ENCODE measurements at regions not wholly inside any gene's neighbourhood (a gene's known extent, or its start where the extent isn't known, plus 50 kb on each side); places are given as distances from the start of the nearest gene placed in this dataset.

- ATAC-seq: peak; percentile 74 to 89 (median 83)
- intact Hi-C loops (cut with DNase I): loop anchor here (5.0 to 10.0 kb wide), 2 partner anchors 230 to 233 kb away; no protein-coding TSS in a partner anchor
- DNase-seq: peak; percentile 70
- H3K9me3 ChIP-seq: no peaks in the 10 kb centered on the region
- TF ChIP-seq CTCF (IDR thresholded peaks at IDR 0.05): peak; percentile 91 to 100 (median 100)
- TF ChIP-seq POLR2A (IDR thresholded peaks at IDR 0.05): no peak
- H3K27ac ChIP-seq: no peak overlapping the region
- no peaks in the 10 kb centered on the region for H3K36me3 ChIP-seq
- WGBS (ENCODE audit: insufficient coverage, low coverage, low lambda C conversion rate, missing lambda C conversion rate): 24% methylated on average over 10 of the region's 13 CpGs
- H3K27me3 ChIP-seq: no peaks in the 10 kb centered on the region
- no peak overlapping the region for H3K4me3 ChIP-seq
- H3K4me1 ChIP-seq: peaks cover 0 to 4% (median 0%) of the 10 kb centered on the region in 4 donors
These were observed 477.6 kb downstream of the NPHP4 start for GRCh38 chr1:5514527-5515183.

DNA sequence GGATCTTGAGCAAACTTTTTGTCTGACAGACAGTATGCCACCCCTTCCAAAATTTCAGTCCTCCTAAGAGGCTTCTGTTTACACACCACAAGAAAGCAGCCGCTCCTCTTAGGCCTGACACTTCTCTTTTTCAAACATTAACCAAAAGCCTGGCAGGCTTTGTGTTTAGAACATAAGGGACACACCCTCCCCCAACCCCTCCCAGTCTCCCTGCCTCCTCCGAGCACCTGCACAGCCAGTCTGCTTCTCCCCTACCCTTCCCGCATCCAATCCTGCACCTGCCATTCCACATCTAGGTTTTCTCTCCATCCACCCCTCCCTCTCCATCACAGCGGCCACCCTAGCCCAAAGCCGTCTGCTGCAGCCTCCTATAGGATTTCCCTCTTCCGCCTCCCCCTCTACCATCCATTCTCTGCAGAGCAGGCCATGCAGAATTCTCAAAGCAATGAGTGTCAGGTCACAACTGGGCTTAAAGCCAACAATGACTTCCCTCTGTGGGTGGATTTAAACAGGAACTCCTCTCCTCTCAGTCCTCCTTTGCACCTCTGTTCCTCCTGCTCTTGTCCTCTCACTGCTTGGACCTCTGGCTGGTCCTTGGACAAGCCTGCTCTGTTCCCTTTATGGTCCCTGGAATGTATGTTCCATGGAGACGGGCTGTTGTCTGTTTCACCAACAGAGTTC lies 478.2 kb downstream of the NPHP4 start:
- H3K27me3 ChIP-seq: no peaks in the 10 kb centered on the region
- TF ChIP-seq CTCF (IDR thresholded peaks at IDR 0.05) (no peak), POLR2A (IDR thresholded peaks at IDR 0.05) (no peak)
- DNase-seq: no peak
- WGBS (ENCODE audit: insufficient coverage, low coverage, low lambda C conversion rate, missing lambda C conversion rate): 26% methylated on average over 7 of the region's 7 CpGs
- no peak overlapping the region for H3K27ac ChIP-seq
- intact Hi-C loops (cut with DNase I): loop anchor here (5.0 to 10.0 kb wide), 2 partner anchors 231 to 233 kb away; no protein-coding TSS in a partner anchor
- ATAC-seq: peak in 1 of 4 donors; percentile 51
- H3K4me1 ChIP-seq: peaks cover 0 to 4% (median 0%) of the 10 kb centered on the region in 4 donors
- H3K36me3 ChIP-seq: no peaks in the 10 kb centered on the region
- no peaks in the 10 kb centered on the region for H3K9me3 ChIP-seq
- no peak overlapping the region for H3K4me3 ChIP-seq

GRCh38 chr1:5513179-5513578 lies 479.0 kb downstream of the NPHP4 start:
- 63% methylated on average over 2 of the region's 9 CpGs for WGBS (ENCODE audit: insufficient coverage, low coverage, low lambda C conversion rate, missing lambda C conversion rate)
- H3K9me3 ChIP-seq: no peaks in the 10 kb centered on the region
- intact Hi-C loops (cut with DNase I): loop anchor here (5.0 to 10.0 kb wide), 2 partner anchors 232 to 234 kb away; no protein-coding TSS in a partner anchor
- DNase-seq (no peak), ATAC-seq (no peak)
- H3K27me3 ChIP-seq: no peaks in the 10 kb centered on the region
- H3K36me3 ChIP-seq: no peaks in the 10 kb centered on the region
- H3K4me1 ChIP-seq: peaks cover 0 to 4% (median 0%) of the 10 kb centered on the region in 4 donors
- H3K4me3 ChIP-seq: no peak overlapping the region
- TF ChIP-seq CTCF (IDR thresholded peaks at IDR 0.05): no peak
- no peak for TF ChIP-seq POLR2A (IDR thresholded peaks at IDR 0.05)
- H3K27ac ChIP-seq: no peak overlapping the region

GRCh38 chr1:5511381-5512097 lies 480.7 kb downstream of the NPHP4 start:
- Histone ChIP-seq H3K27ac (no peak overlapping the region), H3K4me3 (no peak overlapping the region), H3K27me3 (no peaks in the 10 kb centered on the region), H3K9me3 (no peaks in the 10 kb centered on the region), H3K36me3 (no peaks in the 10 kb centered on the region), H3K4me1 (peaks cover 0 to 4% (median 0%) of the 10 kb centered on the region in 4 donors)
- DNase-seq (no peak), ATAC-seq (no peak)
- 43% methylated on average over 7 of the region's 9 CpGs for WGBS (ENCODE audit: insufficient coverage, low coverage, low lambda C conversion rate, missing lambda C conversion rate)
- intact Hi-C loops (cut with DNase I): loop anchor here (5.0 to 10.0 kb wide), 2 partner anchors 233 to 236 kb away; no protein-coding TSS in a partner anchor
- TF ChIP-seq POLR2A (IDR thresholded peaks at IDR 0.05) (no peak), CTCF (IDR thresholded peaks at IDR 0.05) (no peak)

All from right lobe of liver (tissue), 6 donors.